GM18870 (cell line): ENCODE measurements at regions not wholly inside any gene's neighbourhood (a gene's known extent, or its start where the extent isn't known, plus 50 kb on each side); places are given as distances from the start of the nearest gene placed in this dataset.
A peak's percentile ranks its signal among the peaks of the same experiment; 100 is the strongest.
"Not testable (repeated sequence)": the region's sequence is repeated elsewhere in the genome, so short reads cannot be mapped to it uniquely, and the experiment has no call there.

Source experiments
- ATAC-seq: cut with Tn5 transposase; IDR thresholded peaks from one replicate; pipeline ENCODE4 v1.9.1; 2021; ENCODE audit warnings: moderate library complexity; ENCODE audit not compliant: unreplicated experiment

DNA sequence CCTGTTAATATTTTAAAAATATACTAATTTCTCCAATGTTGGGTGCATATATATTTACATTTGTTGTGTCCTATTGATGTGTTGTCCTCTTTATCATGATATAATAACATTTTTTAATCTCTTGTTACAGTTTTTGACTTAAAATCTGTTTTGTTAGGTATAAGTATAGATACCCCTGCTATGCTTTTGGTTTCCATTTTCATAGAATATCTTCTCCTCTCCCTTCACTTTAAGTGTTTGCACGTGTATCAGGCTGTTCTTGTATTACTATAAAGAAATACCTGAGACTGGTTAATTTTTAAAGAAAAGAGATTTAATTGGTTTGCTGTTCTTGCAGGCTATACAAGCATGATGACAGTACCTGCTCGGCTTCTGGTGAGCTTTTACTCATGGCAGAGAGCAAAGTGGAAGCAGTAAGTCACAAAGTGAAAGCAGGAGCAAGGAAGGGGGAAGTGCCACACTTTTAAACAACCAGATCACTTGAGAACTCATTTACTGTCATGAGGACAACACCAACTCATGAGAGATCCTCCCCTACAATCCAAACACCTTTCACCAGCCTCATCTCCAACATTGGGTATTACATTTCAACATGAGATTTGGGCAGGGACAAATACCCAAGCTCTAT lies 340.5 kb upstream of the SYNCRIP start:
- peak; percentile 88 for ATAC-seq

- no peak for ATAC-seq
Observed at GRCh38 chr6:85977661-85978060, 335.0 kb upstream of the SYNCRIP start.

- peak; percentile 73 for ATAC-seq
Observed at GRCh38 chr6:85975957-85976356, 333.3 kb upstream of the SYNCRIP start.

GRCh38 chr6:85971238-85971637 lies 328.6 kb upstream of the SYNCRIP start:
- no peak for ATAC-seq

GRCh38 chr6:85966828-85967227 lies 324.1 kb upstream of the SYNCRIP start:
- ATAC-seq: no peak

GRCh38 chr6:85961746-85962145 lies 319.1 kb upstream of the SYNCRIP start:
- peak; percentile 54 for ATAC-seq

DNA sequence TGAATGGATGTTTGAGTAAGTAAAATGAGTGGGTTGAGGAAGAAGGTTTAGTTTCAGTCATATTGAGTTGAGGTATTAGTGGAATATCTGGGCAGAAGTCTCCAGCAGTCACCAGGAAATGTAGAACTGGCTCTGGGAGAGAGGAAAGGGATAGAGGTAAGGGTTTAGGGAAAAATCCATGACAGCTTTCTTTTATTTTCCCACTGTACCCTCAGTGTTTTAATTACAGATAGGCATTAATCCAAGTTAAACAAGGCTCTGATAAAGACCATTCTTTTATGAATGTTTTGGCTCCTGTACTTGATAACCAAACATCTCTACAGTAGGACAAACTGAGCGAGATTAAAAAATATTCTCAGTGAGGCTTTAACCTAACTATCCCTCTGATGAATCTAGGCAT lies 318.4 kb upstream of the SYNCRIP start:
- ATAC-seq: no peak

GRCh38 chr6:85948481-85948880 lies 305.8 kb upstream of the SYNCRIP start:
- no peak for ATAC-seq

DNA sequence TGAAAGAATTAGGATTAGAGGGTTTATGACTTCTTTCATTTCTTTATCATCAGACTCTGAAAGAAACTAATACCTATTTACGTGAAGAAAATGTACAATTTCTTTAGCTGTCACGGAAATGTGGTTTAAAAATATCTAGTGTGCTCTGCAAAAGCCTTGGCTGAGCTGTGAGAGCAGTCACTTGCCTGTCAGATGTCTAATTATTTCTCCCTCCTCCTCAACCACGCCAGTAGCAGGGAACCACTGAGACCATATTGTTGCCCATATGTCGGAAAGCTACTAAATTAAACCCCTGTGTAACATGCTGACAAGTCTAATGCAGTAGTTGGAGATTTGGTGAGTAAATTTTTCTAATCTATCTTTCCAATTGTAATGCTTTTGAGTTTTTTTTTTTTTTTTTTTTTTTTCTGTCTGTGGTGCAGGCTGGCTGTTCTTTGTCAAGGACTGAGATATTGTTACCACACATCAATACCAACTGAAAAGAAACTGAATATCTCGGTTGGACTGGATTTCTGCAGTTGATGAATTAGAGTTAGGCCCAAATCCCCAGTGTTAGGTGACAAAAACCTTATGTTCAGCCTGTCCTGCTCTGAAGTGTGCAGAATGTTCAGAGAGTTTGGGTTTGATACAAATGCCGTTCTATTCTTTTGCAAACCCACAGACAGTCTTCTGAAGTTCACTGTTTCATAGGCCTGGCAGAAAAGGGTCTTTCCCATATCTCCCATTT lies 302.9 kb upstream of the SYNCRIP start:
- ATAC-seq: no peak

DNA sequence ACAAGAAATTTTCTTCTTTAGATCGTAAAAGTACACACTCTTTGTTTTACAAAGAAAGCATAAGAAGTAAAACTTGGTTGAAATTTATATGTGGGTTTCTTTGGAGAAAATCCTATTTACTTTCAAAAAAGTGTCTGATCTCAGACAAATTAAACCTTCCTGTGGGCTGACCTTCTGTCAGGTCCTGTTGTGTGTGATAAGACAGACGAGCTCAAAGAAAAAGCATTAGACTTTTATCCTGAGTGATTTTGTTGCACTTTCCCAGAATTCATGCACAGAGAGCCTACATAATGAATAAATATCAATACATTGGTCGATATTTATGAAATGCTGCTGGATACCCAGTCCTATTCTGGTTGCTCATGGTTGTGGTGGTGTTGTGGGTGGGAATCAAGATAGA lies 302.1 kb upstream of the SYNCRIP start:
- ATAC-seq: no peak

DNA sequence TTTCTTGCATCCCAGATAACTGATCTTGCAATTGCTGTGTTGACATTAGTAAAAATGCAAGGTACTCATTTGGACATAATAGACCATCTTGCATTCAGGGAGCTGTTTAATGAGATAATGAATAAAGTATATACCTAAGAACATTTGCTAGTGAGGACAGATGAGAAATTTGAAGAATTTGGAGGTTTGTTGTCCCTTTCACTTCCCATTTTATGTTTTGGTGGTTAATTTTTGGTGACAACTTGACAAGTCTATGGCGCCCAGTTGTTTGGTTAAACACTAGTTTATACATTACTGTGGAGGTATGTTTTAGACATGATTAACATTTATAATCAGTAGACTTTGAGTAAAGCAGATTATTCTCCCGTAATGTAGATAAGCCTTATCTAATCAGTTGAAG lies 300.2 kb upstream of the SYNCRIP start:
- peak; percentile 64 for ATAC-seq

- ATAC-seq: no peak
Observed at GRCh38 chr6:85936916-85937315, 294.2 kb upstream of the SYNCRIP start.

DNA sequence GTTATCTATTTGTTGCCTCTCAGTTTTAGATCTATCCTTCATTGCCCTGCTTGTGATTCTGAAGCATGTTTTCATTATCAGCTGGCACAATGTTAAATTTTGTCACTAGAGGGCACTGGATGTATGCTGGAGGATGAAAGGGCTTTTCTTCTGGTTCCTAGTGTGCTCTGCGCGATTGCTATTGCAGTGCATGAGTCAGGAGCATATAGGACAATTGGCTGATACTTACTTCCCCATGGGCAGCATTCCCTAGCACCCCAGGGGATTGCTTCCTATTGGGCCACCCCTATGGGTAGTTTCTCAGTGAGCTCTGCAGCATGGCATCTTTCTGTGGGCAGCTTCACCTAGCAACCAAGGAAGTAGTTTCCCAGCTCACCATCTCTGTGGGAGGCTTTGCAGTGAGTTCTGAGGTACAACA lies 280.3 kb upstream of the SYNCRIP start:
- peak; percentile 95 for ATAC-seq

DNA sequence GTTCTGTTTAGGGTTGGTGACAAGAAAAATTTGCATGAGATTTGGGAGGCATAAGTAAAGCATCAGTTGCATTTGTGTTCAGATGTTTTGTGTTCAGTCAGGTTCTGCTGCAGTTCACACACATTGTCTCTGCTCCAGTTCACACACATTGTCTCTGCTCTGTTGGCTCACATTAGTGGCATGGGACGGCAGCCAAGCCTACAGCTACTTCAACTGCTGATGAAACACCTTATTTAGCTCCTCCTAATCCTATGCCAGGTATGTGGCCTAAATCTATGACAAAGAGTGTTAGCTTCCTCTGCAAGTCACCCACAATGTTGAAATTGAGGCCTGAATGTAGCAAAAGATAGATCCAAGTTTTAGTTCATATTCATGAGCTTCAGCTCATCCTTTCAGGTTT lies 278.1 kb upstream of the SYNCRIP start:
- ATAC-seq: no peak

DNA sequence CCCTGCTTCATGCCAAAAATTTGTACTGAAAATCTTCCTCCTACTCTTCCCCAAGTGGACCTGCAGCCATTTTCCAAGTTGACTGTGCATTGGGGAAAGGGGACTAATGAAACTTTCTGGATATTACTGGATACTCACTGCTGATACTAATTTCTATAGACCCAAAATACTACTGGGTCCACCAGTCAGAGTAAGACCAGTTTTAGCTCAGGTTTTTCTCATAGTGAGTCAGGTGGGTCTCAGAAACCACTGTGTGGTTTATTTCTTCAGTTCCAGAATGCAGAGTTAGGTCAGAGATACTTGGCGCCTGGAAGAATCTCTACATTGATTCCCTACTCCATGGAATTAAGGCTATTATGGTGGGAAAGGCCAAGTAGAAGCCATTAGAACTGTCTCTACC lies 274.8 kb upstream of the SYNCRIP start:
- peak; percentile 58 for ATAC-seq

DNA sequence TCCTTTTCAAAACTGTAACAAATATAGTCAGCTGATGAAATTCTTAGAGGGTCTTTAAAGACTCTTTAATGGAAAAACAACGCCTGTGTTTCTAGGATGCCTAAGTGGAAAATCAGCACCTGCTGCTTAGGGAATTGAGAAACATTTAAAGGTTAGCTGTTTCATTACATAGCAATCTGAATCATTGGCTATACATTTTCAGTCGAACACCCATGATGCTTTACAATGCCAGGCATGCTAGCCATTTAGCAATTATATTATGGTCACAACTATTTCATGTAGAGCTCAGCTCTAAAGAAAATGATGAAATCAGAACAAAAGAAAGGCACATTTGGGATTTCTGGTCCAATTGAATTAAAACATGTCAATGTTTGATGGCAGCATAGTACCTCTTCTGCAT lies 270.3 kb upstream of the SYNCRIP start:
- ATAC-seq: no peak

DNA sequence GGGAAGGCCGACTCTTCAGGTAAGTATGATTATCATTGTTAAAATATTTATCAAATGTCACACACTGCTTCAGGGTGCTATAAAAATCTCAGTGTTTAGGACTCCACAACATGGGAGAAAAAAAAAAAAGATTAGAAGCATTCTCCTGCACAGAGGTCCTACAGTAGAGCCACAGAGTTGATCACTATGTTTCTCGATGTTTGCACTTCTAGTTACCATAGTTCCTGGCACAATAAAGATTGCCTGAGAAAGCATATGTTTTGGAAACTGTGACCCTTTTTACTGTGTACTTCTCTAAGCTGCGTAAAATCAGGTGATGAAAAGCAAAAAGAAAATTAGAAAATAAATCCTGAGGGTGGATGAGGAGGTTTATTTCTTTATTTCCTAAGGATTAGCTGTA lies 269.9 kb upstream of the SYNCRIP start:
- ATAC-seq: no peak

GRCh38 chr6:85911067-85911466 lies 268.4 kb upstream of the SYNCRIP start:
- ATAC-seq: no peak

GRCh38 chr6:85908120-85908519 lies 265.4 kb upstream of the SYNCRIP start:
- ATAC-seq: not testable (repeated sequence)

- no peak for ATAC-seq
Observed at GRCh38 chr6:85892346-85892745, 249.7 kb upstream of the SYNCRIP start.

- no peak for ATAC-seq
Observed at GRCh38 chr6:85887461-85887860, 244.8 kb upstream of the SYNCRIP start.

GRCh38 chr6:85868685-85869084 lies 226.0 kb upstream of the SYNCRIP start:
- no peak for ATAC-seq

GRCh38 chr6:85867595-85867994 lies 224.9 kb upstream of the SYNCRIP start:
- no peak for ATAC-seq
